ENCODE measurements at regions not wholly inside any gene's neighbourhood (a gene's known extent, or its start where the extent isn't known, plus 50 kb on each side); places are given as distances from the start of the nearest gene placed in this dataset.

DNA sequence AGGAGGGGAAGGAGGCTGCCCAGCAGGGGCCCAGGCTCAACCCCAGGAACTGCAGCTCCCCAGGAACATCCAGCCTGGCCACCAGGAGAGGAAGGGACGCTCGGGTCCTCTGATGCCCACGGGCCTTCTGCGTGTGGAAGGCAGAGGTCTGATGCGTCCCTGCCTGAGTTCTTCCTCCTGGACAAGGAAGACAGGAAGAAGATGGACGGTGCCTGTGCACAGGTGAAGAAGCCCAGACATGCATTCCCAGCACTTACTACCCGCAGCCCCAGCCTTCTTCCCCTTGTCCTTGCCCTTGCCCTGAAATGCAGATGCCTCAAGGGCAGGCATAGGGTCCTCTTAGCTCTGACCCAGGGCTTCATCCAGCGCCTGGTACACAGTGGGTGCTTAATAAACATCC is 56.7 kb upstream of the IRX1 start:
- TF ChIP-seq, protein P1, sequence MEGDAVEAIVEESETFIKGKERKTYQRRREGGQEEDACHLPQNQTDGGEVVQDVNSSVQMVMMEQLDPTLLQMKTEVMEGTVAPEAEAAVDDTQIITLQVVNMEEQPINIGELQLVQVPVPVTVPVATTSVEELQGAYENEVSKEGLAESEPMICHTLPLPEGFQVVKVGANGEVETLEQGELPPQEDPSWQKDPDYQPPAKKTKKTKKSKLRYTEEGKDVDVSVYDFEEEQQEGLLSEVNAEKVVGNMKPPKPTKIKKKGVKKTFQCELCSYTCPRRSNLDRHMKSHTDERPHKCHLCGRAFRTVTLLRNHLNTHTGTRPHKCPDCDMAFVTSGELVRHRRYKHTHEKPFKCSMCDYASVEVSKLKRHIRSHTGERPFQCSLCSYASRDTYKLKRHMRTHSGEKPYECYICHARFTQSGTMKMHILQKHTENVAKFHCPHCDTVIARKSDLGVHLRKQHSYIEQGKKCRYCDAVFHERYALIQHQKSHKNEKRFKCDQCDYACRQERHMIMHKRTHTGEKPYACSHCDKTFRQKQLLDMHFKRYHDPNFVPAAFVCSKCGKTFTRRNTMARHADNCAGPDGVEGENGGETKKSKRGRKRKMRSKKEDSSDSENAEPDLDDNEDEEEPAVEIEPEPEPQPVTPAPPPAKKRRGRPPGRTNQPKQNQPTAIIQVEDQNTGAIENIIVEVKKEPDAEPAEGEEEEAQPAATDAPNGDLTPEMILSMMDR (IDR thresholded peaks at IDR 0.05; ENCODE audit: borderline replicate concordance, extremely low read depth, low read length, poor library complexity, severe bottlenecking) = no peak
- no peak for TF ChIP-seq EZH2 (IDR thresholded peaks at IDR 0.05; ENCODE audit: borderline replicate concordance, low read depth, low read length, severe bottlenecking)

Data from DND-41 (cell line).